IPS-NIHi7 (cell line): ENCODE measurements at regions not wholly inside any gene's neighbourhood (a gene's known extent, or its start where the extent isn't known, plus 50 kb on each side); places are given as distances from the start of the nearest gene placed in this dataset.
"Not testable (repeated sequence)": the region's sequence is repeated elsewhere in the genome, so short reads cannot be mapped to it uniquely, and the experiment has no call there.

Source experiments
- DNase-seq: peaks from one replicate; pipeline ENCODE4 v3.0.0; 2012; ENCODE audit warnings: mixed read lengths; ENCODE audit errors: extremely low spot score

DNA sequence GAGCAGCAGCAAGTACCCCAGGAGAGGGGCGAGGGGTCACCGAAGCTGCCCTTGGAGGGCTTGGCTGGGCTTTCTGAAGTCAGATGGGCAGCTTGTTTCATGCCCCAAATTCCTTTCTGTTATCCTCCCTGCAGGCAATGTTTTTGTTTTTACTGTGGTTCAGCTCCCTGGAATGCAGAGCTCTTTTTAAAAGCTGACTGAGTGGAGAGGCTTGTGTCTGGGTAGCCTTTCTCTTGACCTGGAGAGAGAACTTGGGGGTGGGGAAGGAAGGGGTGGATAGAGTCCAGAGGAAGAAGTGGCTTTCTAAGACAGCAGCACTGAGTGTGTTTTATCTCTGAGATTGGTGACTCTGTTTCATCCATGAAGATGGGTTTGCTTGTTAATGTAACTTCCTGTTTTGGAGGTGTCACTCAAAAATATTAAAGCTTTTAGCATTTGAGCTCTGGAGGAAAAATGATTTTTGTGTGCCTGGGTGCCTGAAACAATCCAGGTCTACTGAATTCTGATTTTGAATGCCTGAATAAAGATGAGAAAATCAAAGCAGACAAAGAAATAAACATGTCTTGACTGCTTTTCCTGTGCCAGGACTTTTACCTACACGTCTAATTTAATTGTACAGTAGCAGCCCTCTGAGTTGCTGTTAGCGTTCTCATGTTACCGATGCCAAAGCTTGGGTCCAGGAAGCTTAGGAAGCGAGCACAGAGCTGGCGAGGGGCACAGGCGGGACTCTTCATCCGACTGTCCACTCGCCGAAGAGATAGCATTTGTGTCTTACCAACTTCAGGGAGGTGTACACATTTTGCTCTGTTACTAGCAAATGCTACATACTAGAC, 78.2 kb upstream of the EEF1E1 start:
- peak; percentile 73 for DNase-seq

DNA sequence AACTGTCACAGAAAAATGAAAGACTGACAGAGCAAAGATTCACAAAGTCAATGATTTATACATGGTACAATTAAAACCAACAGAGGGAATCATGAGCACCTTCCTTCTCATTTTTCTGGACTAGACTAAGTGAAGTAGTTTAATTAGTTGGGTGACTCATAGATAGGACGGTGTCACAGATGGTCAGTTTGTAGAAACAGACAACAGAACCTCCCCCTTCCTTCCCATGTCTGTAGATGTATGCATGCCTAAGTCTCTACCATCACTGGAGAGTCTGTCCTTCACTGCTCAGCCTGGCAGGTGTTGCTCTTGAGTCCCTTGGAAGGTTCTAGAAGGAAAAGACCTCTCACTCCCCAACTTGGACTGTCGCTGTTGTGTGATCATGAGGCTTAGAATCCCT, 75.4 kb upstream of the EEF1E1 start:
- no peak for DNase-seq

DNA sequence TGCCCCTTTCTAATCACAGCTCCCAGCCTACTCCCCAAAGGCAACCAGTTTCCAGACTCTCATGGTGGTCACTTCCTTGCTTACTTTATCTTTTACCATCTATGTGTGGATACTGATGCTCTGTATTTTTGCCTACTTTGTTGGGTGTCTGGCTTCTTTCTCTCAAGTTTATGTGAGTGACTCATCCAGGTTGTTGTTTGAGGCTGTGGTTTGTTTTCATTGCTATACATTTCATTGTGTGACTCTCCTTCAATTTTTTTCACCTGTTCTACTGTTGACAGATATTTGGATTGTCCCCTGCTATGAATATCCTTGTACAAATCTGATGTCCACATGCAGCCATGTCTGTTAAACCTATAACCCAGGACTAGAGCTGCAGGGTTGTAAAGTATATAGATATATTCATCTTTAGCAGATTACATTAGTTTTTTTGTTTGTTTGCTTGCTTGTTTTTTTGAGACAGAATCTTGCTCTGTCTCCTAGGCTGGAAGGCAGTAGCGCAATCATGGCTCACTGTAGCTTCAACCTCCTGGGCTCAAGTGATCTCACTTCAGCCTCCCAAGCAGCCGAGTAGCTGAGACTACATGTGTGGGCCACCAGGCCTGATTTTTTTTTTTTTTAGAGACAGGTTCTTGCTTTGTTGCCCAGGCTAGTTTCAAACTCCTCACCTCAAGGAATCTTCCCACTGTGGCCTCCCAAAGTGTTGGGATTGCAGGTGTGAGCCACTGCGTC, 72.9 kb upstream of the EEF1E1 start:
- no peak for DNase-seq

DNA sequence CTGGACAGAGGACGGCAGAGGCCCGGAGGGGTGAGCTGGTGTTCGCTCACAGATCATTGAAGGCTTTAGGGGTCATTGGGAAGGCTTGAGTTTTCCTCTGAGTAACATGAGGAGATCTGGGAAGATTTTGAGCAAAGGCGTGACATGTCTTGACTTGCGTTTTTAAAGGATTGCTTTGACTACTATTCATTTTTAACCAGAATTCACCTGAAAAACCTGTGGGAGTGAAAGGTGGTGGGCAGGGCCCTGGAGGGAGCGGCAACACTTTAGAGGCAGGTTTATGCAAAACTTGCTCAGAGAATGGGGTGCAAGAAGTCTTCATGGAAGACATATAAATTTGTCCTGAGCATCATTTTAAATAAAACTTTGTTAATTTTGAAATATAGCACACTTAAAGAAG, 72.2 kb upstream of the EEF1E1 start:
- DNase-seq = no peak

DNA sequence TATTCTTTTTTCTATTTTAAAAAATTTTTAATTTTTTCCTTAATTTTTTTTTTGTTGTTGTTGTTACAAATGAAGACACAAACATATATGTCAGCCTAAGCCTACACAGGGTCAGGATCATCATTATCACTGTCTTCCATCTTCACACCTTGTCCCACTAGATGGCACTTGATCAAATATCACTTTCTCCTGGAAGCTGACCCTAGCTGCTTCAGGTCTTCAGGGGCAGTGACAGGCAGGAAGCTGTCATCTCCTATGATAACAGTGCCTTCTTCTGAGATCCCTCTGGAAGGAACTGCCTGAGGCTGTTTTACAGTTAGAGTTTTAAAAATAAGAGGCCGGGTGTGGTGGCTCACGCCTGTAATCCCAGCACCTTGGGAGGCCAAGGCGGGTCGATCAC, 70.2 kb upstream of the EEF1E1 start:
- no peak for DNase-seq

DNA sequence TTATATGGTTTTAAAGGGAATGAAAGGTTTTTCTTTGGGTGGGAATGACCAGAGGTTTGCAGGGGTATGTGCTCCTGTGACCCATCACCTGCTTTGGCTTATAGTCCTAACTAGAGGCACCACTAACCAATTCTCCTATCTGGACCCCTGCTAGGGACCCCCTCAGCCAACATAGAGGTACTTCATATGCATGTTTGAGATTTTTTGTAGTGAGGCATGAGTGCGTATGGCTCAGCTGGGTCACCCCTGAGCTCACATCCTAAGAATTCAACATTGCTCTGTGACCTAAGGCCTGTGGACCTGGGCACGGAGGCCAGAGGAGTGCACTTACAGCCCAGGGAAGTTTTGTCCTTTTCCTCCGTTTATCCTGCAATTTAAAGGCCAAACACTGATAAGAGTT, 68.4 kb upstream of the EEF1E1 start:
- DNase-seq = no peak

DNA sequence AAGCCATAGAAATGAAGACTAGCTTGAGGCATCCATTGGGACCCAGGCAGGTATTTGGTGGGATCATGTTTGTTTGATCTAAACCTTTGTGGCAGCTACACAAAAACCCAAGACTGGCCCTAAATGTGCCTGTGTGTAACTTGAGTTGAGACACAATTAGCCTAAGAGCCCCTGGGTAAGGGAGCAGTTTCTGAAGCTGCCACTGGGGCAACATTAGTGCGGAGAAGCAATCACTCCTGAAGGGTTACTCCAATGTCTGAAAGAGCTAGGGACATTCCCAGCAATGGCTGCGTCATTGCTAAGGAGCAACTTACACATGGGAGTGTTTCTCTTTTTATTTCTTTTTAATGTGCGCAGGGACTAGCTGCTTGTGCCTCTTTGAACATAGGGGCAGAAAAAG, 67.9 kb upstream of the EEF1E1 start:
- peak; percentile 66 for DNase-seq

DNA sequence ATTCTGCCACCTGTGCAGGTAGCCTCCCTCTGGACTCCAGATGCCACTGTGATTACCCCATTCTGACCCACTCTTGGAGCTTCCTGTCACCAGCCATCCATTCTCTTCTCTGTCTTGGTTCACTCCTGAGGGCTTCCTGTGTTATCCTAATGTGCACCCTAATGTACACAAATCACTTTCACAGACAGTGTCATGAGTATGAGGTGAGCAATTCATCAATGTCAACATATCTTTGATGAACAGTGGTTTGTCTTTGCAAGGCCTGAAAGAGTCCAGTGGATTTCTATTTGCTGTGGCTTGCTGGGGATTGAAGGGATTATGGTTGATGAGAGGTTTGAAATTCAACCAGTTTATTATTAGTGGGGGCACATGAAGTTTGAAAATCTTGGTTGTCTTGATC, 63.8 kb upstream of the EEF1E1 start:
- no peak for DNase-seq

DNA sequence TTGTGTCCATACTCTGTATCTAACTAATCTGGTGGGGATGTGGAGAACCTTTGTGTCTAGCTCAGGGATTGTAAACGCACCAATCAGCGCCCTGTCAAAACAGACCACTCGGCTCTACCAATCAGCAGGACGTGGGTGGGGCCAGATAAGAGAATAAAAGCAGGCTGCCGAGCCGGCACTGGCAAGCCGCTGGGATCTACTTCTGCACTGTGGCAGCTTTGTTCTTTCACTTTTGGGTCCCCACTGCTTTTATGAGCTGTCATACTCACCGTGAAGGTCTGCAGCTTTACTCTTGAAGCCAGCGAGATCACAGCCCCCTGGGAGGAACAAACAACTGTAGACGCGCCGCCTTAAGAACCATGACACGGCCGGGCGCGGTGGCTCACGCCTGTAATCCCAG, 62.7 kb upstream of the EEF1E1 start:
- DNase-seq = not testable (repeated sequence)

DNA sequence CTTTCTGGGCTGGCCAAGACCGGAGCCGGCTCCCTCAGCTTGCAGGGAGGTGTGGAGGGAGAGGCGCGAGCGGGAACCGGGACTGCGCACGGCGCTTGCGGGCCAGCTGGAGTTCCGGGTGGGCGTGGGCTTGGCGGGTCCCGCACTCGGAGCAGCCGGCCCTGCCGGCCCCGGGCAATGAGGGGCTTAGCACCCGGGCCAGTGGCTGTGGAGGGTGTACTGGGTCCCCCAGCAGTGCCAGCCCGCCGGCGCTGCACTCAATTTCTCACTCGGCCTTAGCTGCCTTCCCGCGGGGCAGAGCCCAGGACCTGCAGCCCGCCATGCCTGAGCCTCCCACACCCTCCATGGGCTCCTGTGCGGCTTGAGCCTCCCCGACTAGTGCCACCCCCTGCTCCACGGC, 61.9 kb upstream of the EEF1E1 start:
- DNase-seq = not testable (repeated sequence)

DNA sequence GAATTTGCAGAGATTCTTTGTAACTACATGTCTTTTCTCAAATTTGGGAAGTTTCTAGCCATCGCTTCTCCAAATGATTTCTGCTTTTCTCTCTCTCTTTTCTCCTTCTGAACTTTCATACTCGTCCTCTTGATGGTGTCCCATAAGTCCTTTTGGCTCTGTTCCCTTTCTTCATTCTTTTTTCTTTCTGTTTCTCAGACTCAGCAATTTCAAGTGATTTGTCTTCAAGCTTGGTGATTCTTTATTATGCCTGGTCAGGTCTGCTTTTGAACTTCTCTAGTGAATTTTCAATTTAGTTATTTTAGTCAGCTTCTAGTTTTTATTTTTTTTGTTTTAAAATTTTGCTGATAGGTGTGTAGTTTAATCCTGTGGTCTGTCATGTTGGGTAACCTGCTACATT, 57.6 kb upstream of the EEF1E1 start:
- no peak for DNase-seq

DNA sequence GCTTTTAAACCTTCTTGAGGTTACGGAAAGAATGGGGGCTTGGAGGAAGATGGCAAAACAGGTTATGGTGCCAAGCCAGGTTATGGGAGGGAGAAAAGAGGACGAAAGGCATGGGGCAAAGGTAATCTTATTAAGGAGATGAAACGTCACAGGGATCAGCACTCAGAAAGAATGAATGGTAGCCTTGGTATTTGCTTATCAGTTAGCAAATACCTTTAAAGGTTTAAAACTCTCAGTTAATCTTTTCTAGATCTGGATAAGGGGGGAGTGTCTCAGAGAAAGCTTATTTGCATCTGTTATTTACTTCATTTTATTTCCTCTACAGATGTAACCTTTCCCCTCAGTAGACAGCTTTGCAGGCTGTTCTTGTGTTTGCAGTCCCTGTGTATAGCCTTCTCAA, 55.5 kb upstream of the EEF1E1 start:
- no peak for DNase-seq

DNA sequence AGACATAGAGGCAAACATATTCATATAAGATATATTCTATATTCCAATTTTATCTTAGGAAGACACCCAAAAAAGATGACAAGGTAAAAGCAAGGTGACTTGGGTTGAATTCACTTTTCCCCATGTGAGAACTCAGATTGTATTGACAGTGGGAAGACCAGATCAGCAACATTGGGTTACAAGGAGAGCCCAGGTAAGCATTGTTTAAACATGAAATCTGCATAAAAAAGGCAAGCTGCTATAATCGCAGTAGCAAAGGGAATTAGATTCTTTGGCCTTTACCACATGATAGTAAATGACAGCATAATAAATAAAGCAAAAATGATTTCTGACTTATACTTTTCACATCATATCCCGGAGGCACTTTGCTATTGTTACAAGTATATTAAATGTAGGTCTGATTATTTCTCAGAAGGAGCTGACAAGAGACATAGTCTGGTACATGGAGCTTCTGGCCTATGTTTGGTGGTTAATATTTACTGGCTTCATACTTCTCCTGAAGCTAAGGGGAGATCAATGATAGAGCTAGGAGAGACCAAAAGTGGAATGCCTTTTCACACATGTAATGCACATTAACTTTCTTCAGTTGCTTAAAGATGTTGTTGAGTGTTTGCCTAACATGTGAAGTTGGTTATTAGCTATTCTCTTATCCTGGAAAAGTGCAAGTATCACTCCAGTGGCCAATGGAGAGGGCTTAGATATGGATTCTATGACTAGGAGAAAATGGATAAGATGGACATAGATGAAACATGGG, 53.1 kb upstream of the EEF1E1 start:
- DNase-seq = no peak
